ENCODE measurements at regions not wholly inside any gene's neighbourhood (a gene's known extent, or its start where the extent isn't known, plus 50 kb on each side); places are given as distances from the start of the nearest gene placed in this dataset.

DNA sequence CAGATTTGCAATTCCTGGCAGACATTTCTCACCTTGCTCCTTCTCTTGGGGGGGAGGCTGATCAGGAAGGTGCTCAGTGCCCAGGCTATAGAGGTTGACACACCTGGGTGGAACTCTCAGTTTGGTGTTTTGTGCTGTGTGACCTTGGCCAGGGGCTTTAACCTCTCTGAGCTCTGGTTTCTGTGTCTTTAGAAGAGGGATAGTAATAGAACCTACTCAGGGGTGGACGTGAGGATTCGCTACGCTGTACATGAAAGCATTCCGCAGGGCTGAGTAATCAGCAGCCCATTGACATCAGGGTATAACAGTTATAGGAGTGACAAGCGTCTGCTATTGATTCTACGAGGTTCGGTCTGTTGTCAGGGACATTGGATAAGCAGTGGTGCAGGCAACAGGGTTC, 98.1 kb downstream of the PHETA1 start:
- no peak for TF ChIP-seq EP300 (IDR thresholded peaks at IDR 0.05; ENCODE audit: borderline replicate concordance)
- no peak for TF ChIP-seq FOXM1 (IDR thresholded peaks at IDR 0.05; ENCODE audit: borderline replicate concordance, low read depth)
- TF ChIP-seq TCF12 (IDR thresholded peaks at IDR 0.05; ENCODE audit: low read depth) = no peak
- TF ChIP-seq TEAD4 (IDR thresholded peaks at IDR 0.05) = no peak
- TF ChIP-seq YY1 (IDR thresholded peaks at IDR 0.05; ENCODE audit: low read depth) = no peak
- TF ChIP-seq, protein P1, sequence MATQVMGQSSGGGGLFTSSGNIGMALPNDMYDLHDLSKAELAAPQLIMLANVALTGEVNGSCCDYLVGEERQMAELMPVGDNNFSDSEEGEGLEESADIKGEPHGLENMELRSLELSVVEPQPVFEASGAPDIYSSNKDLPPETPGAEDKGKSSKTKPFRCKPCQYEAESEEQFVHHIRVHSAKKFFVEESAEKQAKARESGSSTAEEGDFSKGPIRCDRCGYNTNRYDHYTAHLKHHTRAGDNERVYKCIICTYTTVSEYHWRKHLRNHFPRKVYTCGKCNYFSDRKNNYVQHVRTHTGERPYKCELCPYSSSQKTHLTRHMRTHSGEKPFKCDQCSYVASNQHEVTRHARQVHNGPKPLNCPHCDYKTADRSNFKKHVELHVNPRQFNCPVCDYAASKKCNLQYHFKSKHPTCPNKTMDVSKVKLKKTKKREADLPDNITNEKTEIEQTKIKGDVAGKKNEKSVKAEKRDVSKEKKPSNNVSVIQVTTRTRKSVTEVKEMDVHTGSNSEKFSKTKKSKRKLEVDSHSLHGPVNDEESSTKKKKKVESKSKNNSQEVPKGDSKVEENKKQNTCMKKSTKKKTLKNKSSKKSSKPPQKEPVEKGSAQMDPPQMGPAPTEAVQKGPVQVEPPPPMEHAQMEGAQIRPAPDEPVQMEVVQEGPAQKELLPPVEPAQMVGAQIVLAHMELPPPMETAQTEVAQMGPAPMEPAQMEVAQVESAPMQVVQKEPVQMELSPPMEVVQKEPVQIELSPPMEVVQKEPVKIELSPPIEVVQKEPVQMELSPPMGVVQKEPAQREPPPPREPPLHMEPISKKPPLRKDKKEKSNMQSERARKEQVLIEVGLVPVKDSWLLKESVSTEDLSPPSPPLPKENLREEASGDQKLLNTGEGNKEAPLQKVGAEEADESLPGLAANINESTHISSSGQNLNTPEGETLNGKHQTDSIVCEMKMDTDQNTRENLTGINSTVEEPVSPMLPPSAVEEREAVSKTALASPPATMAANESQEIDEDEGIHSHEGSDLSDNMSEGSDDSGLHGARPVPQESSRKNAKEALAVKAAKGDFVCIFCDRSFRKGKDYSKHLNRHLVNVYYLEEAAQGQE (IDR thresholded peaks at IDR 0.05; ENCODE audit: low read depth) = no peak

Measured in Ishikawa (cell line).